ENCODE measurements at regions not wholly inside any gene's neighbourhood (a gene's known extent, or its start where the extent isn't known, plus 50 kb on each side); places are given as distances from the start of the nearest gene placed in this dataset.

DNA sequence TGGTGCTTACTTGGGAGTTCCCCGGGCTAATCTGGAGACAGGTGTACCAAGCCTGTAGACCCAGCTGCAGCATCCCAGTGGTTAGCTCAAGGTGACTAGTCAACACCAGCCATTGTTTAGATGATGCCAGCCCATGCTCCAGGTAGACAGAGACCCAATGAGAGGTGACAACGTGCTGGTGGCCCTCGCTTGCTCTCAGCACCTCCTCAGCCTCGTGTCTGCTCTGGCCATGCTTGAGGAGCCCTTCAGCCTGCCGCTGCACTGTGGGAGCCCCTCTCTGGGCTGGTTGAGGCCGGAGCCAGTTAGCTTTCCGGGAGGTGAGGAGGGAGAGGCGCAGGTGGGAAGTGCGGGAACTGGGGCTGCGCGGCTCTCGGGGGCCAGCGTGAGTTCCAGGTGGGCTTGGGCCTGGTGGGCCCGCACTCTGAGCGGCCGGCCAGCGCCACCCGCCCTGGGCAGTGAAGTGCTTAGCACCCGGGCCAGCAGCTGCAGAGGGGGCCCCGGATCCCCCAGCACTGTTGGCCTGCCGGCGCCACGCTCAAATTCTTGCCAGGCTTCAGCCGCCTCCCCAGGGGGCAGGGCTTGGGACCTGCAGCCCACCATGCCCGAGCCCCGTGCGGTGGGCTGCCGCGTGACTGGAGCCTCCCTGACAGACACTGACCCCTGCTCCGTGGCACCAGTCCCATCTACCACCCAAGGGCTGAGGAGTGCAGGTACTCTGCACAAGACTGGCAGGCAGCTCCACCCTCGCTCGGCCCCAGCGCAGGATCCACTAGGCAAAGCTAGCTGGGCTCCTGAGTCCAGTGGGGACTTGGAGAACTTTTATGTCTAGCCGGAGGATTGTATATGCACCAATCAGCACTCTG is 85.9 kb upstream of the VSTM2B start:
- DNase-seq (ENCODE audit: low spot score) = no peak
- H3K4me3 ChIP-seq (ENCODE audit: low read depth, low read length, poor library complexity, severe bottlenecking) = no peak overlapping the region
- H2AFZ ChIP-seq (ENCODE audit: low read length) = no peak overlapping the region
- intact Hi-C loops (cut with micrococcal nuclease; ENCODE audit: unreplicated experiment) = no loop called here
- no peak overlapping the region for H3K4me2 ChIP-seq (ENCODE audit: low read length)
- POLR2A ChIA-PET = no interaction called here
- H3K27ac ChIP-seq (ENCODE audit: low read depth, low read length, poor library complexity, severe bottlenecking) = no peak overlapping the region
- H4K20me1 ChIP-seq (ENCODE audit: insufficient read depth, low read length) = no peaks in the 10 kb centered on the region
- no peaks in the 10 kb centered on the region for H3K36me3 ChIP-seq (ENCODE audit: insufficient read depth, low read length)
- CTCF ChIA-PET (ENCODE audit: unreplicated experiment) = no interaction called here
- no peaks in the 10 kb centered on the region for H3K4me1 ChIP-seq (ENCODE audit: insufficient read depth, low read length, poor library complexity, severe bottlenecking)
- no peaks in the 10 kb centered on the region for H3K79me2 ChIP-seq (ENCODE audit: insufficient read depth, low read depth, low read length)
- BruUV-seq (replicated peaks) = no TSS peak
- TF ChIP-seq, protein P1, sequence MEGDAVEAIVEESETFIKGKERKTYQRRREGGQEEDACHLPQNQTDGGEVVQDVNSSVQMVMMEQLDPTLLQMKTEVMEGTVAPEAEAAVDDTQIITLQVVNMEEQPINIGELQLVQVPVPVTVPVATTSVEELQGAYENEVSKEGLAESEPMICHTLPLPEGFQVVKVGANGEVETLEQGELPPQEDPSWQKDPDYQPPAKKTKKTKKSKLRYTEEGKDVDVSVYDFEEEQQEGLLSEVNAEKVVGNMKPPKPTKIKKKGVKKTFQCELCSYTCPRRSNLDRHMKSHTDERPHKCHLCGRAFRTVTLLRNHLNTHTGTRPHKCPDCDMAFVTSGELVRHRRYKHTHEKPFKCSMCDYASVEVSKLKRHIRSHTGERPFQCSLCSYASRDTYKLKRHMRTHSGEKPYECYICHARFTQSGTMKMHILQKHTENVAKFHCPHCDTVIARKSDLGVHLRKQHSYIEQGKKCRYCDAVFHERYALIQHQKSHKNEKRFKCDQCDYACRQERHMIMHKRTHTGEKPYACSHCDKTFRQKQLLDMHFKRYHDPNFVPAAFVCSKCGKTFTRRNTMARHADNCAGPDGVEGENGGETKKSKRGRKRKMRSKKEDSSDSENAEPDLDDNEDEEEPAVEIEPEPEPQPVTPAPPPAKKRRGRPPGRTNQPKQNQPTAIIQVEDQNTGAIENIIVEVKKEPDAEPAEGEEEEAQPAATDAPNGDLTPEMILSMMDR (conservative IDR thresholded peaks at IDR 0.05; ENCODE audit: low read length) = no peak
- no peak for TF ChIP-seq EZH2phosphoT487 (IDR thresholded peaks at IDR 0.05; ENCODE audit: borderline replicate concordance, low read depth, low read length)
- H3K9me3 ChIP-seq (ENCODE audit: low read length) = no peaks in the 10 kb centered on the region
- H3K9me2 ChIP-seq (ENCODE audit: insufficient read depth, low read length) = no peaks in the 10 kb centered on the region

- TF ChIP-seq, protein P1 (conservative IDR thresholded peaks at IDR 0.05; ENCODE audit: low read length) = no peak
- no peak for TF ChIP-seq EZH2phosphoT487 (IDR thresholded peaks at IDR 0.05; ENCODE audit: borderline replicate concordance, low read depth, low read length)
- Histone ChIP-seq H3K4me3 (ENCODE audit: low read depth, low read length, poor library complexity, severe bottlenecking) (no peak overlapping the region), H3K27ac (ENCODE audit: low read depth, low read length, poor library complexity, severe bottlenecking) (no peak overlapping the region), H3K79me2 (ENCODE audit: insufficient read depth, low read depth, low read length) (no peaks in the 10 kb centered on the region), H3K4me2 (ENCODE audit: low read length) (no peak overlapping the region), H4K20me1 (ENCODE audit: insufficient read depth, low read length) (no peaks in the 10 kb centered on the region), H2AFZ (ENCODE audit: low read length) (no peak overlapping the region), H3K36me3 (ENCODE audit: insufficient read depth, low read length) (no peaks in the 10 kb centered on the region), H3K9me3 (ENCODE audit: low read length) (no peaks in the 10 kb centered on the region), H3K9me2 (ENCODE audit: insufficient read depth, low read length) (no peaks in the 10 kb centered on the region), H3K4me1 (ENCODE audit: insufficient read depth, low read length, poor library complexity, severe bottlenecking) (no peaks in the 10 kb centered on the region)
- ChIA-PET CTCF (ENCODE audit: unreplicated experiment) (no interaction called here), POLR2A (no interaction called here)
- intact Hi-C loops (cut with micrococcal nuclease; ENCODE audit: unreplicated experiment) = no loop called here
- no peak for DNase-seq (ENCODE audit: low spot score)
- no TSS peak for BruUV-seq (replicated peaks)
These were observed 83.7 kb upstream of the VSTM2B start for GRCh38 chr19:29442094-29442493.

DNA sequence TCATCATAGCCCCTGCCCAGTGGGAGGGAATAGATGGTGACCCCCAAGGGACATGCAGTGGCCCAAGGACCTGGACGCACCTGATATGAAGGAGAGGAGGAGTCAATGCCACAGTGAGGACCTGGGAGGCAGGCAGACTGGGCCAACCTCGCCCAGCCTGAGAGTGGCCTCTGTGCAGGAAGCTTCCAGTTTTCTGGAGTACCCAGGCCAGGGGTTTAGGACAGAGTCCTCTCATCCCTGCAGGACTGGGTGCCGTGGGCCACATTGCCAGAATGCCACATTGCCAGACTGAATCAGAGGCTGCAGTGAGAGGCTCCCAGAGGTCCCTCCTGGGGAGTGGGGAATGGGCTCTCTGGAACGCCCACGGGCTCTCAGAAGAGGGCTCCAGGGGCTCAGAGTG is 82.9 kb upstream of the VSTM2B start:
- H3K27ac ChIP-seq (ENCODE audit: low read depth, low read length, poor library complexity, severe bottlenecking) = no peak overlapping the region
- no peak for DNase-seq (ENCODE audit: low spot score)
- H3K4me1 ChIP-seq (ENCODE audit: insufficient read depth, low read length, poor library complexity, severe bottlenecking) = no peaks in the 10 kb centered on the region
- no peaks in the 10 kb centered on the region for H3K9me3 ChIP-seq (ENCODE audit: low read length)
- CTCF ChIA-PET (ENCODE audit: unreplicated experiment) = no interaction called here
- no peak overlapping the region for H3K4me2 ChIP-seq (ENCODE audit: low read length)
- H3K36me3 ChIP-seq (ENCODE audit: insufficient read depth, low read length) = no peaks in the 10 kb centered on the region
- H4K20me1 ChIP-seq (ENCODE audit: insufficient read depth, low read length) = no peaks in the 10 kb centered on the region
- TF ChIP-seq, protein P1 (conservative IDR thresholded peaks at IDR 0.05; ENCODE audit: low read length) = no peak
- TF ChIP-seq EZH2phosphoT487 (IDR thresholded peaks at IDR 0.05; ENCODE audit: borderline replicate concordance, low read depth, low read length) = no peak
- no peaks in the 10 kb centered on the region for H3K9me2 ChIP-seq (ENCODE audit: insufficient read depth, low read length)
- no peak overlapping the region for H2AFZ ChIP-seq (ENCODE audit: low read length)
- intact Hi-C loops (cut with micrococcal nuclease; ENCODE audit: unreplicated experiment) = no loop called here
- H3K4me3 ChIP-seq (ENCODE audit: low read depth, low read length, poor library complexity, severe bottlenecking) = no peak overlapping the region
- no TSS peak for BruUV-seq (replicated peaks)
- POLR2A ChIA-PET = no interaction called here
- no peaks in the 10 kb centered on the region for H3K79me2 ChIP-seq (ENCODE audit: insufficient read depth, low read depth, low read length)
